ENCODE measurements at regions not wholly inside any gene's neighbourhood (a gene's known extent, or its start where the extent isn't known, plus 50 kb on each side); places are given as distances from the start of the nearest gene placed in this dataset.

DNA sequence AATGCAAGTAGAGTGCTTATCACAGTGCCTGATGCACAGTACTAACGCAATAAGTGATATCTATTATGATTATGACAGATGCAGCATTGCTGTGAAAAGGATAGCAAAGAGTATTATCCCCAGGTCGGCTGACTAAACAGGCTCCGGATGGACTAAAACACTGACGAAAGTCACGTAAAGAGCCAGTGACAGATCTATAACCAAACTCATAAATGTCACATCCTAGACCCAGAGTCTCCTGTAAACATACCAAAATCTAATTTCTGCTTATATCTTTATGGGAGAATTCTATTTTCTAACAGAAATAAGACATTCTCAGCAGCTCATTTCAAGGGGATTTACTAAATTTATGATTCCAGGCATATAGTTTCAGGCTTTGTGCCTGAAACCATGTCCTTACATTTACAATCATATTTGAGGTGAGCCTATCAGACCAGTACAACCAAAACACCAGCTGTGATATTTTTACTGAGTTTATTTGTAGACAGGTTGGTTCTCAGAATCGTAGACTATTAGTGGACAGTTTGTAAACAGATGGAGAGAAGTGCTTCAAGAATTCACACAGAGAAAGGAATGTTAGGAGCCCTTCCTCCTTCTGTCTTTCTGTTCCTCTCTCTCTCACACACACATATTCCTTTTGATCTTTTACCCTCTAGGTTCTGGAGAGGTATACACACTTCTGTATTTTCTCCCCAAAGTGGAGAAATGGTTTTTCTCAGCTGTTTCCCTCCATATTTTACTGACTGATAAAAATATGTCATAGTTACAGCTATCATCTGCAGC is 52.4 kb upstream of the WDR26 start:
- FAIRE-seq: no peak

DNA sequence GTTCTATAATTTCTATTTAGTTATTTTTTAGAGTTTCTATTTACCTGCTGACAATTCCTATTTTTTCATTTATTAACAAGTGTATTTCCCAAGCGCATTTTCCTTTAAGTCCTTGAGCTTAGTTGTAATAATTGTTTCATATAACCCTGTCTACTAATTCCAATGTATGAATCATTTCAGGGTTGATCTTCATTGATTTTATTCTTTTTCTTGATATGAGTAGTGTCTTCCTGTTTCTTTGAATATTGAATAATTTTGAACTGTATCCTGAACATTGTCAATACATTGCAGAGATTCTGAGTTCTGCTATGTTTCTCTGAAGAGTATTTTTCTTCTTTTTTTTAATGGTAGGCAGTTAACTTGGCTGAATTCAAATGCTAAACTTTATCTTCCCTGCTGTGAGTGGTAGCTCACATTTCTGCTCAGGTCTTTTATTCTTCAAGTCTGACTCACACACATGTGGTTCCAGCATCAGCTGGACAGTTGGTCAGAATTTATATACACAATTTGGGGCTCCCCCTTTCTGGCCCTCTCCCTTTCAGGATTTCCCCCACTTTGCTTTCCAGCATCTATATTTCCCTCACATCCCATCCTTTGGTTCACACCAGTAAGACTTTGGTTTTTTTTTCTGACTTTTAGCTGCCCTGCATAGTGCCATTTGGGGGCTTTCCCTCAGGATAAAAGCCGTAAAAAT is 54.4 kb upstream of the WDR26 start:
- DNase-seq (ENCODE audit: insufficient read length, low spot score) (no peak), FAIRE-seq (no peak)

More for the DNA sequence above, 52.4 kb upstream of the WDR26 start:
- DNase-seq (ENCODE audit: insufficient read length, low spot score): no peak

DNA sequence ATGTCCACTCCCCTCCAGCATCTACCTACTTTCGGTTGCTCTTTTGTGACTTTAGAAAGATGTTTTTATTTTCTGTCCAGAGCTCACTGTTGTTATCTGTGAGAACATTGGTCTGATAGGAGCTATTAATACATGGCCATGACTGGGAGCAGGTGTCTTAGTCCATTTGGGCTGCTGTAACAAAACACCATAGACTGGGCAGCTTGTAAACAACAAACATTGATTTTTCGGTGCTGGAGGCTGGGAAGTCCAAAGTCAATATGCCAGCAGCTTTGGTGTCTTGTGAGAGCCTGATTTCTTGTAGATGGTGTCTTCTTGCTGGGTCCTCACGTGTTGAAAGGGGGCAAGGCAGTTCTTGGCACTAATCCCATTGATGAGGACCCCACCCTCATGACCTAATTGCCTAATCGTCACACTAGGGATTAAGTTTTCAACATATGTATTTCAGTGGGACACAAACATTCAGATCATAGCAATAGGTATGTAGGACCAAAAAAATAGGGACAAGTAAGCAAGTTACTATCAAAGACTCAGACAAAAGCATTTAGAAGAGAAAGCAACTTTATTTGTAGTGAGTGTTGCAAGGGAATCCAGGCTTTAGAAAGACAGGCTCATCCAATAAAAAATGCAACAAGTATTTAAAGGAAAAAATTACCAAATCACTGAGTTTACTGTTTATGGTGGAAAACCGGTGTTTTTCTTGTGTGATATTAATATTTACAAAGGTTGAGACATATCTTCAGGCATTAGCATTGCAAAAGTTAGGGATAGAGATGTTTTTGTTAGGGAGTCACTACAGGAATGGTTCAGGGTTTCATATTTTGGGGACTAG is 55.2 kb upstream of the WDR26 start:
- no peak for FAIRE-seq
- DNase-seq (ENCODE audit: insufficient read length, low spot score): no peak

DNA sequence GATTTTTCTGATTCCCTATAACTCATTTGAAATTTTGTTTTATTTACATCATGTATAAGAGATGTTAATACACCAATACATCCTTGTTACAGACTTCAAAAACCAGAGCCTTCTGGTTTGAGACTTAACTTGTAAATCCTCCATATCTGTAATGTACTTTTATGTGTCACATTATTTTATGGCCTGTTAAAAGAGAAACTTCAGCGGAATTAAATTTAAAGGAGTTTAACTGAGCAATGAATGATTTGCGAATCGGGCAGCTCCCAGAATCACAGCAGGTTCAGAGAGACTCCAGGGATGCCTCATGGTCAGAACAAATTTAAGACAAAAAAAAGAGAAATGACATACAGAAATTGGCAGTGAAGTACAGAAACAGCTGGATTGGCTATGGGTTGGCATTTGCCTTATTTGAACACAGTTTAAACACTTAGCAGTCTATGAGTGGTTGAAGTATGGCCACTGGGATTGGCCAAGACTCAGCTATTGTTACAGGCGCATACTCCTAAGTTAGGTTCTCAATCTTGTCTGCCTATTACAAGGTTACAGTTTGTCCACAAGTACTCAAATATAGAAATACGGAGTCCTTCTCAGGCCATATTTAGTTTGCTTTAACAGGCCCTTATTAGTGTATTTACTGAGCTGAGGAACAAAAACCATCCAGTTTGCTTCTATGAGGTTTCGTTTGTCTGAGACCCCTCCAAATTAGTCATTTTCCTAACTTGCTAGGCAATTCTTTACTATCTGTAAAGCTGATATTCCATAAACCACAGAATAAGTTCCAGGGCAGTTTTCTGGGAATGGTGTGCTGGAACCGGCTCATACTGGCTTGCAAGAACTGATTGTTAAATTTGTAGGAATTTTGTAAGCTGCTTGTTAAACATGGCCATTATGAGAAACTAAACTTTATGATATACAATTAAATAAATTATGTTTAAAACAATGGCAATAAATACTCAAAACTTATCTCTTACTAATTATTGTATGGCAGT is 56.2 kb upstream of the WDR26 start:
- FAIRE-seq (no peak), DNase-seq (ENCODE audit: insufficient read length, low spot score) (no peak)

DNA sequence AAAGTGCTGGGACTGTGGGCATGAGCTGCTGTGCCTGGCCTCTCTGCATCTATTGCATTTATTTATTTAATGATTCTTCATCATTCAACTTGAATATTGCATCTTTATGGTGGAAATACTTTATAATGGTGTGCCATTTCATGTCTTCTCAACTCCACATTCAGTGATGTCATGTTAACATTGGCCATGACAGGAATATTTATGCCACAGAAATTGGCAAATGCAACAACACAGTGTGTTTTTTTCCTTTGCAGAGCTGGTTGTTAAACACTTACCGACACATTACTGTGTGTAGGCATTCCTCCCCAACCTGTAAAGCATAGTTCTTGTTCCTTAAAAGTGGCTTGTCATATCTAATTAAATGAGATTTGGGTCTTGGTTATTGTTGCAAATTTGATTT is 57.4 kb upstream of the WDR26 start:
- no peak for FAIRE-seq
- no peak for DNase-seq (ENCODE audit: insufficient read length, low spot score)

DNA sequence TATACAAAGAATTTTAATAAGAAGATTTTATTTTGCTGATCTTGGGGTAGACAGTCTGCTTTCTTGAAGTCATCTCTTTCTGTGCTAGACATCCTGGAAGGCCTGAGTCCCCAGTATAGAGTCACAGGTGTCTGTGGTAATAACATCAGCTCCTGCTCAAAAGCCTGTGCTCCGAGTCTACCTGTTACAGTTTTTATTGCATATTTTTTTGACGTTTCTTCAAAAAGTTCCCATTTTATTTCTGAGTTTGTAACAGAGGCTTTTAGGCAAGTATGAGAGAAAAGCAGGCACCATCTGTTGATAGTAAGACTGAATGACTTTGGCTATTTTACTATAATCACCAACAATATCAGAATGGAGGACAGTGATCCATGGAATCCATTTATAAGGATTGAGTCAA is 58.0 kb upstream of the WDR26 start:
- DNase-seq (ENCODE audit: insufficient read length, low spot score) (no peak), FAIRE-seq (no peak)

DNA sequence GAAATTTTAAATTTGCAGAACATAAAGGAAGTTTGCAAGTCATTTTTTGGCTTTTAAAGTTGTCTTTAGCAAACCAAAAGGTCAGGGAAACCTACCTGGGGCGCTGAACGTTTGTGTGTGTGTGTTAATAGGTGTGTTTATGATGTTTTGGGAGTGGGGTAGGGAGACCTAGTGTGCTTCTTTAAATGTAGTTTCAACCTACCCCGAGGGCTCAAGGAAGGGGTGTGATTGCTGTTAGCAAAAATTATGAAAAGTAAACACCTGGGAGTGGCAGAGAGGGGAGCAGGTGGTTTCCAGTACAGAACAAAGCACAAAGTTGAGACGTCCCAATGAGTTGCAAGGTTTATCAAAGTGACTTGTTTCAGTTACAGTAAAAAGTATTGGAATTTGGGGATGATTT is 58.7 kb upstream of the WDR26 start:
- FAIRE-seq: no peak
- DNase-seq (ENCODE audit: insufficient read length, low spot score): no peak

DNA sequence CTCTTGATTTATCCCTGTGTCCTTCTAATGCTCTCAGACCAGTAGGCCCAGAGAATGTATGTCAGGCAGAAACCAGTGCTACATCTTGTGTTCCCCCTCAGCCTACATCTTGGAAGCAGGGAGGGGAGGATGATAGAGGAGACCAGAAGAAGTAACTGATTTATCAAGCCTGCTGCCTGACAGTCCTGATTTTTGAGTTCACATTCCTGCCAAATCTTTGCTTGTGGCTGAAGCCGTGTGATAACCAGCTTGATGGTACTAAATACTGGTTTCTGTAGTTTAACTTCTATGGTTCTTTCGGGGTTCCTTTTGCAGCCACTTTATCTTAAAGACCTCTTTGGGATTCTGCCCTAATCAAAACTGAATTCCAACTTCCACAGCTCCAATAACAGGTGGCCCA is 59.7 kb upstream of the WDR26 start:
- FAIRE-seq (no peak), DNase-seq (ENCODE audit: insufficient read length, low spot score) (no peak)

DNA sequence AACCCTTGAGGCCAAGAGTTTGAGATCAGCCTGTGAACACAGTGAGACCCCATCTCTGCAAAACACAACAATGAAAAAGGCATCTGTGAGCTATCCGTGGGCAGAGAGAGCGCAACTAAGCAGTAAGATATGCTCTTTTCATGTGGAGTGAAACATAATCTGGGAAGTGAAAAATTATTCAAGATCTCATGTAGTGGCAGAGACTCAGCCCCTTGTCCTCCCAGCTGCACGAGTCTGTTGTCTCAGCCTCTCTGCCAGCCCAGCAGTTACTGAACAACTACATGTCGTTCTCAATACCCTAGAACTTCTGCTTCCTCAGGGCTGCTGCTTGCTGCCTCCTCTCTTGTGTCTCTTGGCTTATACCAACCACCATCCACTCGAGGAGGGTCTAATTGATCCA is 61.3 kb upstream of the WDR26 start:
- FAIRE-seq: no peak

DNA sequence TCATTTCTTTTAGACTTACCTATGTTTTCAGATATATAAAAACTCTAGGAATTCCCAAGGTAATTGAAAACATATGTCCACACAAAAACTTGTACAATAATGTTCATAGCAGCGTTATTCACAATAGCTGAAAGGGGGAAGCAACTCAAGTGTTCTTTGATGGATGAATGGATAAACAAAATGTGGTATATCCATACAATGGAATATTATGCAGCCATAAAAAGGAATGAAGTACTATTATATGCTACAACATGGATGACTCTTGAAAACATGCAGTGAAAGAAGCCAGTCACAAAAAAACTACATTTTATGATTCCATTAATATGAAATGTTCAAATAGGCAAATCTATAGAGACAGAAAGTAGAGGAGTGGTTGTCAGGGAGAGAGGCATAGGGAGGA is 62.2 kb upstream of the WDR26 start:
- FAIRE-seq (peak; percentile 18), DNase-seq (ENCODE audit: insufficient read length, low spot score) (no peak)

More for the DNA sequence above, 61.3 kb upstream of the WDR26 start:
- no peak for DNase-seq (ENCODE audit: insufficient read length, low spot score)

DNA sequence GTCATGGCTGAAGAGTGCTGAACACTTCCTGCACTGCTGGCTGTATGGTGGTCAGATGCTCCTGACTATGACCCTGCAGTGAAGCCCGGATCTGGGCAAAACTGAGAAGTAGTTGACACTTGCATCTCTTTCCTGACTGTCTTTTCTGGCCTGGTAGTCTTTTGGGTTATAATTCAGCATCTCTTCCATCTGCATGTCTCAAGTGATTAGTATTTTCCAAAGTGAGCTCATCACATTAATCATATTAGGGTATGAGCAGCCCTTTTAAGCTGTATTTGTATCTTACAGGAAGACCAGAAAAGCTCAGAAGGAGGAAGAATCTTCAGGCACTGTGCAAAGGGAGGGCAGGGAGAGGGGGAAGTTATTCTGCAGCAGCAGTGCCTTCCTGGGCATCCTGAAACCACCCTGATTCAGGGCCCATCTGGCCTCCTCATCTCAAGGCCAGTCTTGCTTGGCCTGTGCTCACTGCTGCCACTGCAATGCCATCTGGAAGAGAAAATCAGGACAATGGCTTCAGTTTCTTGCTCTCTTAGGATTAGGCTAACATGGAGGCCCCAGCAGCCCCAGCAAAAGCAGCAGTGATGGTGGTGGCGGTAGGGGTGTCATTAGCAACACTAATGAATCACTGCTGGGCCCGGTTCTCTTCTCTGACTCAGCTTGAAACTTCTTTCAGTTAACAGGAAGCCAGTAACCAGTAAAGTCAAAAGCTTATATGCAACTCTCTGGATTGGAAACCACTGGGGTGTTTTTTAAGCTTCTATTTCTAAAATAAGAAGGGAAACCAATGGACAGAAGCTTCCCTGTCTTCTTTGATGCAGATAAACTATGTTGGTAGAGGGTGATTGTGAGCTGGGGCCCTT is 63.3 kb upstream of the WDR26 start:
- DNase-seq (ENCODE audit: insufficient read length, low spot score): peak; percentile 55
- FAIRE-seq: peak; percentile 96

DNA sequence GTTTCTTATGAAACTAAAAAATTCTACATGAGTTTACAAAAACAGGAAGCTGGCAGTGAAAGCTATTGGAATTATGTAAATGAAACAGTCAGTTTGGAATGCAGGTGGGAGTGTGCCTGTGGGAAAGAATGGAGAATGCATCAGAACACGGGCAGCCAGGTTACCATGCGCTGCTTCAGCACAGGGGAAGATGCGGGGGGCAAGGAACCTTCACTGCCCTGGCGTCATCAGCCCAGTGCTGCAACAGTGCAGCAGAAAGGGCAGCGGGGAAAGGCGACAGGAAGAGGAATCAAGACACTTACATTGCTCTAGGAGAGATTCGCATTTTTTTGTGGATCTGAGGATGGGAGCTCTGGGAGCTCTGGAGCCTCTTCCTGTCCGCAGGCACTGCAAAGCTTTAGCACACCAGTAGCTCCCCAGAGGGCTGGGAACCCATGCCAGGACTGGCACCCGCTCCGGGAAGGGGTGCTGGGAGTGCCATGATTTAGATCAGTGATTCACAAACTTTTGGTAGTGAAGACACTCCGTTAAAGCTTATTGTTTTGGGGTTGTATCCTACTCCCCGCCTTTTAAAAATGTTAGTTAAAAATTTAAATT is 64.1 kb upstream of the WDR26 start:
- DNase-seq (ENCODE audit: insufficient read length, low spot score) (no peak), FAIRE-seq (no peak)

DNA sequence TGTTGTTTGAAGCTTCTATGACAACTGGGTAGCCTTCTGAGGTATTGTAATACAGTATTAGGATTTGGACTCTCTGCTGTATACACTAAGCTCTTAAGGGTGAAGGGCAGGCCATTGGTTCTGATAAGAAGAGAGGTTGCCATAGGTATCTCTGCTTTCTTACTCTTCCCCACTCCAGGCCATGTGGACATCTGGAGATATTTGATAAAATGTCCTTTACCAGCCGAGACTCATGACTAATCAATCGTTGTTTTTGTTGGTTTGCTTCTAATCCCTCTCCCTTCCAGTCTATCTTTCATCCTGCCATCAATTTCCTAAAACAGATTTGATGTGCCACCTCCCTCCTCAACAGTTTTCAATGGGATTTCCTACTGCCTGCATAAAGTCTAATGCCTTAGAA is 64.6 kb upstream of the WDR26 start:
- DNase-seq (ENCODE audit: insufficient read length, low spot score) (no peak), FAIRE-seq (no peak)

DNA sequence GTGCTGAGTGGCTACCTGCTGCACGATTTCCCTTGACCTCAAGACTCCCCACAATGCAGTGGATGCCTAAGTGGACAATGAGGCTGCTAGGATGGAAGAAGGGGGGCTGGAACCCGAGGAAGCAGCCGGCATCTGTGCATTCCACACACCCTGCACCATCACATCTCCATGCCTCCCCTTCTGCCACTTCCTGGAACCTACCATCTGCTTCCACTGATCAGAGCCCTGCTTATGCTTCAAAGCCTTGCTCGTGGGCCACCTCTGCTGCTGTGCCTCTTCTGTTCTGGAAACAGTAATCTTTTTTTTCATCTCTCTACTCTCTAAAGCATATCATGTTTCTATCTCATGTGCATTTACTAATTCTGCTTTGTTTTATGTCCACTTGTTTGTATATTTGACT is 66.2 kb upstream of the WDR26 start:
- DNase-seq (ENCODE audit: insufficient read length, low spot score): no peak

DNA sequence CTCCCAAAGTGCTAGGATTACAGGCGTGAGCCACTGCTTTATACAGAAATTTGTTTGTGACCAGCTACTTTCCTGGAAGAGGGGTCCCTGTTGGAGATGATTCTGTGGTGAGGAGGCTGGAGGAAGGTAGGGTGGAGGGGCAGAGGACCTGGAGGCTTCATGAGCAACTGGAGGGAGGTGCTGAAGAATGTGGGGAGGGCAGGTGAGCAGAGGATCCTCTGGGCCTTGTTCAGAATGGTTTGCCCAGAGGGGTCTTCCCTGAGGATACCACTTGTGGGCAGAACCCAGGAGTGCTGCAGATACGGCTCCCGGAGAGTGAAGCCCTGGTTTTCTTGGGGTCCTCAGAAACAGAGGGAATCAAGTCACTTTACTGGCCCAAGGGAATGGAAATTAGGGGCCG is 67.2 kb upstream of the WDR26 start:
- no peak for FAIRE-seq
- DNase-seq (ENCODE audit: insufficient read length, low spot score): no peak

More for the DNA sequence above, 66.2 kb upstream of the WDR26 start:
- no peak for FAIRE-seq

DNA sequence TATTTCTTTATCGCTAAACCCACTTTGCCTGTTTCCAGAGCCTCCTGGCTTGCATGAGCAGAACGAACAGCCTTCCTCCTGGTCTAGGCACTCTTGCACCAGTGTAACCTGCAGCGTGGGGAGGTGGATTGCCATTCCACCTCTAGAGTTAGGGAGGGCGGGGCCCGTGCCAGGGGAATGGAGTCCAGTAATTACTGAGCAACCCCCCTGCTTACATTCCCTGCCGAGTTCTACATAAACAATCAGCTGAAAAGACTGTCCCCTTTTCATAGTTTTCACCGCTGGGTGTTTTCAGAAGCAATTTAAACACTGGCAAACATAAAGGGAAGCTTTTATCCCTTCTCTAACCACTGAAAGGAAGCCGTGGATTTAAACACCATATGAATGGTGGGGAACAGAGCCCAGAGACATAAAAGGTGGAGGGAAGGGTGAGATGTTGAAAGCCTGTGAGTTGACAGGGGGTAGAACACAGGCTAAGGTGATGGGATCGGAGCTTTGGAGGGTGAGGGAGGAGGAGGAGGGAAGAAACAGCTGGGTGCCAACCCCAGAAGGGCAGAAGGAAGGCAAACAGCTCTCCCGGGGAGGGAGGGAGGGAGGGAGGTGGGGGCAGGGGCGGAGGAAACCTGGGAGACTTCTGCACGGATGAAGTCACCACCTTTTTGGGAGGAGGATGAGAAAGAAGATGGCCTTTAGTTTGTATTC is 68.0 kb upstream of the WDR26 start:
- DNase-seq (ENCODE audit: insufficient read length, low spot score) (no peak), FAIRE-seq (no peak)

DNA sequence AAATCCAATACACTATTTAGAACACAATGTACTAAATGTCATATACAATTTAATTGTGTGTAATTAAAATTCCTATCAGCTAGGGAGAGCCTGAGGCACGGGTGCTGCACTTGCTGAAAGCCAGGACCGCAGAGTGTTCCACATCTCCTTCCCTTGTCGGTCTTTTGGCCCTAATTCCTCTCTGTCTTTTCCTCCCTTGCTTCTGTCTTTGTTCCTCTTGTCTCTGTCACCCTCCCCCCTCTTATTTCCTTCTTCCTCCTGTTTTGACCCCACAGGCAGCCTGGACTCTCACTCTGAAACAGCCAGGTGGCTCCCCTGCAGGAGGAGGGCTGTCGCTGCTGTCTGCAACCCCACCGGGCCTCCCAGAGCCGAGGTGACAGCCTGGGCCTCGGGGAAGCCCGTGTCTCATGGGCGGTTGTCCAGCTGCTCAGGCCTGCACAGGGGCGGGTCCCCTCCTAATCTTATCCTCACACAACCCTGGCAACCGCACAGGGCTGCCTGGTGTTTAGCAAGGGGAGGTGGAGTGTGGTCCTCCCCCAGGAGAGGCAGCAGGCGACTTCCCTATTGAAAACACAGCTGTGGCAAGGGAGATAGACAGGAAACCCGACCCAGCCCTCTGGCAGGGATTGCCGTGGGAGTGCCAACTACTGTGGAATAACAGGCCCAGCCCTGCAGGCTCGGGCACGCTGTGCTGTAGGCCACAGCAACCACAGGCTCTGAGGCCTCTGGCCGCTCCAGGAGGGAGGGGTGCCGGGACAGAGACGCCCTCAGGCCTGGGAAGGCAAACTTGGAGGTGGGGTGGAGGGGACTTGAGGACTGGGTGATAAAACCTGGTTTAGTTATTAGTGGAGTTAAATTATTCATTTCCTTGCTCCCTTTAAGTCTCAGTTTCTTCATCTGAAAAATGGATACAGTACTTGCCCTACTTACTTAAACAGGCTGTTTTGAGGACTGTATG is 68.8 kb upstream of the WDR26 start:
- DNase-seq (ENCODE audit: insufficient read length, low spot score) (peak; percentile 88), FAIRE-seq (peak; percentile 89)

All from GM19239 (cell line).